K562 (cell line): ENCODE measurements at regions not wholly inside any gene's neighbourhood (a gene's known extent, or its start where the extent isn't known, plus 50 kb on each side); places are given as distances from the start of the nearest gene placed in this dataset.

Source experiments
- ATAC-seq: fragments of 200-7000 bp; cut with Tn5 transposase; 3 replicates; pipeline ENCODE4 v1.9.1; 2020; ENCODE audit warnings: moderate library complexity
- BruUV-seq: library from RNA; stranded (reverse); fragments of 400-500 nt; replicated peaks from 2 replicates; lab custom pipeline; 2021; lab: Mats Ljungman, UMichigan
- CTCF ChIA-PET: fragments of 300-600 bp; formaldehyde crosslinking; extraction: SDS; loops from one replicate; lab custom pipeline; 2021; ENCODE audit warnings: low intra/inter-chr PET ratio; lab: Yijun Ruan, JAX
- POLR2A ChIA-PET: fragments of 300-600, 350-650 bp; sonication (Branson Sonifier 250); formaldehyde crosslinking; extraction: SDS; loops from one replicate; lab custom pipeline; 2021; ENCODE audit warnings: antibody characterized with exemption, inconsistent platforms; lab: Yijun Ruan, JAX
- DNase-seq, 4 experiments: peaks; one replicate each; pipeline versions ENCODE4 v3.0.0 to v3.0.0-alpha.2; 2011 to 2018; ENCODE audit warnings: low spot score in 3 of 4, mixed read lengths in 3 of 4; ENCODE audit errors: extremely low read depth in 1 of 4
- FAIRE-seq: peaks from 2 replicates; lab custom pipeline; 2011; peaks lifted over from hg19 to GRCh38; lab: Jason Lieb, UNC
- H2AFZ ChIP-seq: 2 replicates; pipeline ENCODE4 v1.6.0; 2011; ENCODE audit warnings: low read depth, low read length, control low read depth, inconsistent platforms
- H3K27ac ChIP-seq: fragments of 200-600 bp; 3 replicates; pipeline ENCODE4 v1.8.0; 2011; ENCODE audit warnings: low read depth, mild to moderate bottlenecking, control low read depth, inconsistent platforms, low read length, moderate library complexity, mixed read lengths; ENCODE audit errors: extremely low read depth
- H3K27me3 ChIP-seq, 2 experiments: fragments of 300-600 bp in 1 of 2; 2 replicates in 1 of 2; 3 replicates in 1 of 2; pipeline versions ENCODE4 v1.6.0 to v1.8.0; 2011; ENCODE audit warnings: inconsistent platforms in 2 of 2, low read length in 2 of 2, mild to moderate bottlenecking in 1 of 2, mixed read lengths in 1 of 2, moderate library complexity in 1 of 2; ENCODE audit not compliant: control insufficient read depth in 2 of 2, insufficient read depth in 2 of 2
- H3K36me3 ChIP-seq: fragments of 300-600 bp; 3 replicates; pipeline ENCODE4 v1.8.0; 2011; ENCODE audit warnings: mild to moderate bottlenecking, low read length, inconsistent platforms; ENCODE audit not compliant: control insufficient read depth, insufficient read depth
- H3K4me1 ChIP-seq, 2 experiments: fragments of 200-600 bp in 1 of 2; replicated peaks in 1 of 2; 2 replicates in 1 of 2; 3 replicates in 1 of 2; pipeline versions ENCODE4 v1.5.1 to v1.8.0; 2011; ENCODE audit warnings: inconsistent platforms in 2 of 2, low read length in 2 of 2, mild to moderate bottlenecking in 1 of 2, mixed read lengths in 1 of 2, moderate library complexity in 1 of 2; ENCODE audit not compliant: control insufficient read depth in 2 of 2, insufficient read depth in 2 of 2
- H3K4me2 ChIP-seq: 2 replicates; pipeline ENCODE4 v1.6.1; 2011; ENCODE audit warnings: low read length, control low read depth, inconsistent platforms, mixed read lengths; ENCODE audit not compliant: insufficient read depth
- H3K4me3 ChIP-seq: fragments of 200-600 bp; sonication (generic), shearing (Covaris generic); 2 replicates; pipeline ENCODE4 v1.5.1; 2016; ENCODE audit warnings: control low read depth, inconsistent platforms
- H3K79me2 ChIP-seq: fragments of 200-600 bp; 3 replicates; pipeline ENCODE4 v1.8.0; 2011; ENCODE audit warnings: low read length, inconsistent platforms; ENCODE audit not compliant: control insufficient read depth, insufficient read depth
- H3K9ac ChIP-seq, 2 experiments: 2 replicates each; pipeline versions ENCODE4 v1.6.0 to v1.6.1; 2011; ENCODE audit warnings: low read depth in 2 of 2, low read length in 2 of 2, control low read depth in 1 of 2, inconsistent platforms in 1 of 2, mild to moderate bottlenecking in 1 of 2, mixed read lengths in 1 of 2; ENCODE audit not compliant: insufficient read depth in 1 of 2
- H3K9me1 ChIP-seq: one replicate; pipeline ENCODE4 v1.6.0; 2011; ENCODE audit warnings: inconsistent platforms, mild to moderate bottlenecking, low read length, moderate library complexity; ENCODE audit not compliant: control insufficient read depth, insufficient read depth
- H3K9me3 ChIP-seq: replicated peaks from 2 replicates; pipeline ENCODE4 v1.5.1; 2011; ENCODE audit warnings: low read depth, low read length, inconsistent platforms; ENCODE audit not compliant: control insufficient read depth, insufficient read depth
- H4K20me1 ChIP-seq: replicated peaks from 2 replicates; pipeline ENCODE4 v1.6.1; 2011; ENCODE audit warnings: low read length, inconsistent platforms, mixed read lengths; ENCODE audit not compliant: control insufficient read depth, insufficient read depth
- ETV6 ChIP-seq, 3 experiments: fragments of 150-350 bp in 1 of 3; sonication (generic) in 1 of 3; formaldehyde crosslinking in 1 of 3; IDR thresholded peaks; 2 replicates each; pipeline versions ENCODE4 v1.6.1 to v1.8.0; 2014 to 2022; ENCODE audit warnings: borderline replicate concordance in 2 of 3, low read depth in 2 of 3, antibody characterized with exemption in 1 of 3, low read length in 1 of 3, mild to moderate bottlenecking in 1 of 3, missing genetic modification reagents in 1 of 3
- HNRNPL ChIP-seq: fragments of 200-400 bp; formaldehyde crosslinking; IDR thresholded peaks from 2 replicates; pipeline ENCODE4 v1.6.1; 2017; ENCODE audit warnings: low read depth, mild to moderate bottlenecking, low read length
- MAFF ChIP-seq: IDR thresholded peaks from 2 replicates; pipeline ENCODE4 v1.6.1; 2012; ENCODE audit warnings: low read length, improper control_type of control experiment
- MCM7 ChIP-seq, 2 experiments: fragments of 450-650 bp; IDR thresholded peaks; 2 replicates each; pipeline ENCODE4 v1.6.1; 2016 to 2018
- NCOA1 ChIP-seq: fragments of 450-650 bp; IDR thresholded peaks from 2 replicates; pipeline ENCODE4 v1.6.1; 2016; ENCODE audit warnings: low read depth
- POLR2B ChIP-seq: fragments of 450-650 bp; IDR thresholded peaks from 2 replicates; pipeline ENCODE4 v1.6.1; 2018; ENCODE audit warnings: low read depth; ENCODE audit not compliant: partially characterized antibody
- RBM14 ChIP-seq: fragments of 200-400 bp; formaldehyde crosslinking; IDR thresholded peaks from 2 replicates; pipeline ENCODE4 v1.6.1; 2018; ENCODE audit warnings: low read depth, mild to moderate bottlenecking, low read length, moderate library complexity, borderline replicate concordance; ENCODE audit not compliant: insufficient read depth
- SIN3A ChIP-seq, 2 experiments: fragments of 150-350 bp in 1 of 2; IDR thresholded peaks; 2 replicates each; pipeline ENCODE4 v1.6.1; 2011 to 2016; ENCODE audit warnings: borderline replicate concordance in 2 of 2, low read depth in 2 of 2, low read length in 2 of 2, mild to moderate bottlenecking in 2 of 2, moderate library complexity in 2 of 2; ENCODE audit not compliant: control insufficient read depth in 1 of 2
- WGBS: fragments of 100-300 bp; shearing (Covaris generic); methylation state at CpG from one replicate; pipeline ENCODE4 v1.1.6; 2016; ENCODE audit warnings: low coverage, mixed read lengths; ENCODE audit not compliant: insufficient coverage; ENCODE audit errors: missing lambda C conversion rate; 5-methylcytosine and 5-hydroxymethylcytosine counted together
- in situ Hi-C: fragments of 300-500 bp; cut with MboI; formaldehyde crosslinking; loops from 4 replicates; pipeline ENCODE4 v1.15.0; 2018; ENCODE audit warnings: inconsistent platforms, mixed read lengths
- intact Hi-C: fragments of 100-400 bp; cut with micrococcal nuclease; formaldehyde crosslinking; loops from 2 replicates; pipeline ENCODE4 v1.14.2; 2022

DNA sequence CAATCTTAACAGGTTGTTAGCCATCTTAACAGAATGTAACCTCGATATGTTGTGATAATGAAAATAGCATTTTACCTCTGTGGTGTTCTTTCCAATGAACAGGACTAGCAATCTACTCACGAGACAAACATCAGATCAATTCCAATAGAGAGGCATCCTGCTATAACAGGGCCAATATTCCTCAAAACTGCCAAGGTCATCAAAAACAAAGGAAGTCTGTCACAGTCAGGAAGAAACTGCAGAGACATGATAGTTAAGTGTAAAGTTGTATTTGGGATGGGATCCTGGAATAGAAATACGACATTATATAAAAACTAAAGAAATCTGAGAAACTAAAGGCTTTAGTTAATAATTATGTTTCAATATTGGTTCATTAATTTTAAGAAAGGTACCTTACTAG is 588.9 kb upstream of the NETO1 start:
- no peaks in the 10 kb centered on the region for H3K9me3 ChIP-seq
- no peak overlapping the region for H3K4me2 ChIP-seq
- no peak overlapping the region for H2AFZ ChIP-seq
- H3K9me1 ChIP-seq, result no peaks in the 10 kb centered on the region
- POLR2A ChIA-PET, result no interaction called here
- H3K27me3 ChIP-seq, result no peaks in the 10 kb centered on the region
- H3K4me3 ChIP-seq, result no peak overlapping the region
- no peaks in the 10 kb centered on the region for H3K79me2 ChIP-seq
- in situ Hi-C loops (no loop called here), intact Hi-C loops (no loop called here)
- no peaks in the 10 kb centered on the region for H3K4me1 ChIP-seq
- CTCF ChIA-PET, result no interaction called here
- WGBS, result 0% methylated on average over 3 of the region's 3 CpGs
- no peaks in the 10 kb centered on the region for H3K36me3 ChIP-seq
- no peak overlapping the region for H3K9ac ChIP-seq
- no peak for FAIRE-seq
- no peak for DNase-seq
- no peak overlapping the region for H3K27ac ChIP-seq
- BruUV-seq, result no TSS peak
- TF ChIP-seq SIN3A (IDR thresholded peaks at IDR 0.05; ENCODE audit: borderline replicate concordance in 2 of 2, control insufficient read depth in 1 of 2, low read depth in 2 of 2, low read length in 2 of 2) (no peak), MAFF (0 out of 2 replicates have a peak, but pooled peaks have one; percentile 5)
- TF ChIP-seq, all 486 proteins: peak for 1
- no peaks in the 10 kb centered on the region for H4K20me1 ChIP-seq
- no peak for ATAC-seq

DNA sequence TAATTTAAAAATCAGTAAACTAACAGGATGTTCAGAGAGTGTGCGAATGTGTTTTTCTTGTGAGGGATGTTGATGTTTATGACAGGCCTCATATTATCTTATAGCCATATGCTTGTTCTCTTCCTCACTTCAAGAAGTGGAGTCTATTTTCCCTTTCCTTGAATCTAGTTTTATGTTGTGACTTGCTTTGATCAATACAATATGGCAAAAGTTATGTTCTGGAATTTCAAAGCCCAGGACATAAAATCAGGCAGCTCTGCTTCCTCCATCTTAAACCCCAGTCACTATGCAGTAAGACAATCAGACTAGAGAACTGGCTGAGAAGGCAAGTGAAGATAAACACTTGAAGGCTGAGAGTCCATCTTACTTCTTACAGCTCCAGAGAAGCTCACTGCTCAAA is 585.1 kb upstream of the NETO1 start:
- Histone ChIP-seq H3K4me2 (no peak overlapping the region), H3K9ac (no peak overlapping the region), H3K27ac (no peak overlapping the region), H3K36me3 (no peaks in the 10 kb centered on the region), H2AFZ (no peak overlapping the region), H3K9me3 (no peaks in the 10 kb centered on the region), H3K79me2 (no peaks in the 10 kb centered on the region), H3K4me1 (no peaks in the 10 kb centered on the region), H3K4me3 (no peak overlapping the region), H3K9me1 (no peaks in the 10 kb centered on the region), H3K27me3 (no peaks in the 10 kb centered on the region), H4K20me1 (no peaks in the 10 kb centered on the region)
- intact Hi-C loops (no loop called here), in situ Hi-C loops (no loop called here)
- WGBS, result 0% methylated on average over 1 of the region's 1 CpG
- ChIA-PET CTCF (no interaction called here), POLR2A (no interaction called here)
- BruUV-seq, result no TSS peak
- DNase-seq (no peak), ATAC-seq (no peak), FAIRE-seq (no peak)
- TF ChIP-seq RBM14, result no peak
- no peak for TF ChIP-seq POLR2B
- no peak for TF ChIP-seq NCOA1
- no peak for TF ChIP-seq HNRNPL
- no peak for TF ChIP-seq MCM7 (IDR thresholded peaks at IDR 0.05)
- TF ChIP-seq ETV6 (IDR thresholded peaks at IDR 0.05; ENCODE audit: borderline replicate concordance in 1 of 2, low read depth in 2 of 2, low read length in 1 of 2), result no peak
- TF ChIP-seq ETV6 (CRISPR knock-in tag; IDR thresholded peaks at IDR 0.05; ENCODE audit: borderline replicate concordance), result no peak
